Fibroblast of the aortic adventitia (primary cell): ENCODE measurements at regions not wholly inside any gene's neighbourhood (a gene's known extent, or its start where the extent isn't known, plus 50 kb on each side); places are given as distances from the start of the nearest gene placed in this dataset.
A peak's percentile ranks its signal among the peaks of the same experiment; 100 is the strongest.

ENCODE experiments used
- DNase-seq: peaks from one replicate; pipeline ENCODE4 v3.0.0-alpha.2; 2010; ENCODE audit warnings: low read depth
- H3K4me3 ChIP-seq: 2 replicates; pipeline ENCODE4 v1.5.1; 2011; ENCODE audit warnings: low read depth, mild to moderate bottlenecking, control low read depth, low read length, moderate library complexity
- TF ChIP-seq, protein P1 (sequence below): IDR thresholded peaks from 2 replicates; pipeline ENCODE4 v1.5.1; 2011; ENCODE audit warnings: mild to moderate bottlenecking, low read length, control low read depth, inconsistent platforms; ENCODE audit not compliant: insufficient read depth

DNA sequence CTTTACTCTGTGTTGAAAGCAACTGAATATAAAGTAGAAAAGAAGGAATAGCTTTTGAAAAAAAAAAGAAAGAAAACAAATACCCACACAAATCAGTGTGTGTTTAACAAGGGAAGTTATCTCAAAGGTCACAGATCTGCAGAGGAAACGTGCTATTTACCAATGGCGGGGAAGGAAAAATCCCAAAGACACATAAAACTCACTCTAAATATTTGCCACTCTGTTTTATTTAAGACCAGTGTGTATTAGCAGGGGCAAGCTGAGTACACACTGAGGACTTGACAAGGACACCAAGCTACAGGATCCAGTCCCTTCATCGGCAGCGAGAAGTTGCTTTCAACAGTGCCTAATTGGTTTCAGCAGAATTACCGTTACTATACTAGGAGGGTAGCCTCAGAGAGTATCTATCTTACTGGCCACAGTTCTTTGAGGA lies 252.5 kb downstream of the DEPDC1B start:
- no peak for DNase-seq
- TF ChIP-seq, protein P1, sequence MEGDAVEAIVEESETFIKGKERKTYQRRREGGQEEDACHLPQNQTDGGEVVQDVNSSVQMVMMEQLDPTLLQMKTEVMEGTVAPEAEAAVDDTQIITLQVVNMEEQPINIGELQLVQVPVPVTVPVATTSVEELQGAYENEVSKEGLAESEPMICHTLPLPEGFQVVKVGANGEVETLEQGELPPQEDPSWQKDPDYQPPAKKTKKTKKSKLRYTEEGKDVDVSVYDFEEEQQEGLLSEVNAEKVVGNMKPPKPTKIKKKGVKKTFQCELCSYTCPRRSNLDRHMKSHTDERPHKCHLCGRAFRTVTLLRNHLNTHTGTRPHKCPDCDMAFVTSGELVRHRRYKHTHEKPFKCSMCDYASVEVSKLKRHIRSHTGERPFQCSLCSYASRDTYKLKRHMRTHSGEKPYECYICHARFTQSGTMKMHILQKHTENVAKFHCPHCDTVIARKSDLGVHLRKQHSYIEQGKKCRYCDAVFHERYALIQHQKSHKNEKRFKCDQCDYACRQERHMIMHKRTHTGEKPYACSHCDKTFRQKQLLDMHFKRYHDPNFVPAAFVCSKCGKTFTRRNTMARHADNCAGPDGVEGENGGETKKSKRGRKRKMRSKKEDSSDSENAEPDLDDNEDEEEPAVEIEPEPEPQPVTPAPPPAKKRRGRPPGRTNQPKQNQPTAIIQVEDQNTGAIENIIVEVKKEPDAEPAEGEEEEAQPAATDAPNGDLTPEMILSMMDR: no peak
- no peak overlapping the region for H3K4me3 ChIP-seq

DNA sequence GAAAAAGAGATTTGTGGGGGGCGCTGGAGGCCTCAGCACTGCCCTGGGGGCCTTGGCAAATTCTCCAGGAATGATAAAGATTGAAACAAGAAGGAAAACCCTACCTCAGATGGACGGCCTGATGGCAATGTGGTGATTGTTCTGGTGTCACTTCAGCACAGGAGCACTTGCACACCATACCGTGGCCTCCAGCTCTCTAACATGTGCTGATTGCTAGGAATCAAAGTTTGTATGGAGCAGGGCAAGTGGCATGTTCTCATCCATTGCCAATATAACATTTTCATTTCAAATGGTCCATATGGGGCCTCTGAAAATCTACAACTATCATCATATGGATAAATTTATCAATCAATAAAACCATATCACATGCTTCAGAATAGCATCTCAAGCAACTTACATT lies 253.0 kb downstream of the DEPDC1B start:
- H3K4me3 ChIP-seq: no peak overlapping the region
- DNase-seq: no peak
- TF ChIP-seq, protein P1: no peak

GRCh38 chr5:60445921-60446320 lies 254.0 kb downstream of the DEPDC1B start:
- DNase-seq: peak; percentile 23
- TF ChIP-seq, protein P1: no peak
- H3K4me3 ChIP-seq: no peak overlapping the region

- TF ChIP-seq, protein P1: no peak
- no peak for DNase-seq
- no peak overlapping the region for H3K4me3 ChIP-seq
Observed at GRCh38 chr5:60445427-60445826, 254.5 kb downstream of the DEPDC1B start.

- no peak overlapping the region for H3K4me3 ChIP-seq
- DNase-seq: peak; percentile 30
- TF ChIP-seq, protein P1: no peak
Observed at GRCh38 chr5:60444661-60445360, 255.2 kb downstream of the DEPDC1B start.

DNA sequence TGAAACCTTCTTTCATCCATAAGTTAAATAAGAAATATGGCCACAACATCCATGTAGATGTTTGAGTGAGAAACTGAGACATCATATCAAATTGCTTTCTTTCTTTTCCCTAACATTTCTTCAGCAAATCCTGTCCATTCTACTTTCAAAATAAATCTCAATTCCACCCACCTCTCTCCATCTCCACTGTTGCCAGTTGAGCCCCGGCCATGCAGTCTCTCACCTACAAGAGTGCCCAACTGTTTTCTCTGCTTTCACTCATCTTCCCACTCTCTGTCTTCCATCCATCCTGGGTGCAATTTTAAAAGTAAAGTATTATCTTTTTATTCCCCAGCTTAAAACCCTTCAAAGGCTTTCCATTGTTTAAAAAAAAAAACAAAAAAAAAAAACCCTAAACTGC lies 260.4 kb downstream of the DEPDC1B start:
- DNase-seq: no peak
- TF ChIP-seq, protein P1: no peak
- H3K4me3 ChIP-seq: no peak overlapping the region

GRCh38 chr5:60437308-60437707 lies 262.7 kb downstream of the DEPDC1B start:
- TF ChIP-seq, protein P1: no peak
- no peak overlapping the region for H3K4me3 ChIP-seq
- no peak for DNase-seq
